ENCODE measurements at regions not wholly inside any gene's neighbourhood (a gene's known extent, or its start where the extent isn't known, plus 50 kb on each side); places are given as distances from the start of the nearest gene placed in this dataset.

DNA sequence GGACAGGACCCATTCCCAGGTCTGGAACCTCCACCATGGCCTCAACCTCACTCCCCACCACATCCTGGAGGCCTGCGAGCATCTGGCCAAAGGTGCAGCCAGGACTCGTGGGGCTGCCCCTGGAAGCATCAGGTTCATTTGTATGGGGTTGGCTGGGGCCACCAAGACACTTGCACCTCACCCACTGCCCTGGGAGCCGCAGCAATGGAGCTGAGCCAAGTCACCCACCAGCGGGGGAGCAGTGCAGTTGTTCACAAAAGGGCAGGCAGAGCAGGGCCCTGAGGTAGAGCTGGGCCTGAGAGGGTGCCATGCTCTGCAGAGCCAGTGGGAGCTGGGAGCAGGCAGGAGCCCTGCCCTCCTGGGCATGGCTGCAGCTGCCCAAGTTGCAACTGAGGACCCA is 163.5 kb downstream of the FAM47A start:
- TF ChIP-seq EZH2 (IDR thresholded peaks at IDR 0.05; ENCODE audit: borderline replicate concordance) (no peak), EZH2phosphoT487 (IDR thresholded peaks at IDR 0.05; ENCODE audit: low read depth, severe bottlenecking, unreplicated experiment) (no peak)
- TF ChIP-seq, protein P1, sequence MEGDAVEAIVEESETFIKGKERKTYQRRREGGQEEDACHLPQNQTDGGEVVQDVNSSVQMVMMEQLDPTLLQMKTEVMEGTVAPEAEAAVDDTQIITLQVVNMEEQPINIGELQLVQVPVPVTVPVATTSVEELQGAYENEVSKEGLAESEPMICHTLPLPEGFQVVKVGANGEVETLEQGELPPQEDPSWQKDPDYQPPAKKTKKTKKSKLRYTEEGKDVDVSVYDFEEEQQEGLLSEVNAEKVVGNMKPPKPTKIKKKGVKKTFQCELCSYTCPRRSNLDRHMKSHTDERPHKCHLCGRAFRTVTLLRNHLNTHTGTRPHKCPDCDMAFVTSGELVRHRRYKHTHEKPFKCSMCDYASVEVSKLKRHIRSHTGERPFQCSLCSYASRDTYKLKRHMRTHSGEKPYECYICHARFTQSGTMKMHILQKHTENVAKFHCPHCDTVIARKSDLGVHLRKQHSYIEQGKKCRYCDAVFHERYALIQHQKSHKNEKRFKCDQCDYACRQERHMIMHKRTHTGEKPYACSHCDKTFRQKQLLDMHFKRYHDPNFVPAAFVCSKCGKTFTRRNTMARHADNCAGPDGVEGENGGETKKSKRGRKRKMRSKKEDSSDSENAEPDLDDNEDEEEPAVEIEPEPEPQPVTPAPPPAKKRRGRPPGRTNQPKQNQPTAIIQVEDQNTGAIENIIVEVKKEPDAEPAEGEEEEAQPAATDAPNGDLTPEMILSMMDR (IDR thresholded peaks at IDR 0.05; ENCODE audit: poor library complexity), result no peak
